Right cardiac atrium (tissue), 5 donors: ENCODE measurements at regions not wholly inside any gene's neighbourhood (a gene's known extent, or its start where the extent isn't known, plus 50 kb on each side); places are given as distances from the start of the nearest gene placed in this dataset.

Experiments
- ATAC-seq, 2 donors: fragments of 200-7000 bp; cut with Tn5 transposase; one replicate each; pipeline versions ENCODE4 v1.8.0 to v1.9.1; 2020; ENCODE audit warnings: moderate library complexity in 2 of 2, mild to moderate bottlenecking in 1 of 2
- DNase-seq, 3 donors: peaks; one replicate each; pipeline ENCODE4 v3.0.0-alpha.2; 2020
- H3K27ac ChIP-seq: one replicate; pipeline ENCODE4 v1.5.1; 2013; ENCODE audit warnings: mild to moderate bottlenecking, low read length, control low read depth, moderate library complexity
- H3K27me3 ChIP-seq: one replicate; pipeline ENCODE4 v1.6.1; 2013; ENCODE audit not compliant: control insufficient read depth, insufficient read depth
- H3K4me1 ChIP-seq: one replicate; pipeline ENCODE4 v1.6.1; 2013; ENCODE audit warnings: low read length; ENCODE audit not compliant: control insufficient read depth, insufficient read depth
- H3K4me3 ChIP-seq: one replicate; pipeline ENCODE4 v1.5.1; 2013; ENCODE audit warnings: low read length, control low read depth
- H3K9me3 ChIP-seq: one replicate; pipeline ENCODE4 v1.6.1; 2013; ENCODE audit warnings: low read length; ENCODE audit not compliant: control insufficient read depth
- WGBS: extraction: QIAGEN DNeasy Blood & Tissue Kit; methylation state at CpG from one replicate; pipeline ENCODE4 v1.1.7; 2013; 5-methylcytosine and 5-hydroxymethylcytosine counted together
- intact Hi-C, 4 donors: fragments of 100-400 bp; cut with DNase I; formaldehyde crosslinking; loops; one replicate each; pipeline versions ENCODE4 v1.11.0 to v1.14.0; 2022 to 2023
- donor health status: healthy with polysubstance abuse.
- donor health status: DM: no; HTN: yes; CAD: no.
- donor health status: DM: no; HTN: no; CAD: no.
- donor health status: DM: no; HTN: yes; CAD: no; lungs with severe emphysema.
- donor health status: DM: yes; HTN: yes; CAD: no.

GRCh38 chr10:57785546-57785945 lies 482.1 kb downstream of the IPMK start:
- ATAC-seq (no peak), DNase-seq (no peak)
- no peaks in the 10 kb centered on the region for H3K27me3 ChIP-seq
- intact Hi-C loops: no loop called here
- H3K4me3 ChIP-seq: no peak overlapping the region
- no peak overlapping the region for H3K27ac ChIP-seq
- H3K9me3 ChIP-seq: no peaks in the 10 kb centered on the region
- WGBS: 78% methylated on average over 2 of the region's 2 CpGs
- no peaks in the 10 kb centered on the region for H3K4me1 ChIP-seq

GRCh38 chr10:57785068-57785467 lies 482.6 kb downstream of the IPMK start:
- no peak for DNase-seq
- Histone ChIP-seq H3K4me3 (no peak overlapping the region), H3K27me3 (no peaks in the 10 kb centered on the region), H3K4me1 (no peaks in the 10 kb centered on the region), H3K9me3 (no peaks in the 10 kb centered on the region), H3K27ac (no peak overlapping the region)
- intact Hi-C loops: no loop called here
- no peak for ATAC-seq
- 87% methylated on average over 3 of the region's 3 CpGs for WGBS

GRCh38 chr10:57776688-57777432 lies 490.8 kb downstream of the IPMK start:
- no peaks in the 10 kb centered on the region for H3K27me3 ChIP-seq
- no peaks in the 10 kb centered on the region for H3K4me1 ChIP-seq
- intact Hi-C loops: no loop called here
- ATAC-seq (no peak), DNase-seq (no peak)
- H3K27ac ChIP-seq: no peak overlapping the region
- no peak overlapping the region for H3K4me3 ChIP-seq
- WGBS: 61% methylated on average over 5 of the region's 5 CpGs
- no peaks in the 10 kb centered on the region for H3K9me3 ChIP-seq

- intact Hi-C loops: no loop called here
- Histone ChIP-seq H3K9me3 (no peaks in the 10 kb centered on the region), H3K27me3 (no peaks in the 10 kb centered on the region), H3K4me3 (no peak overlapping the region), H3K27ac (no peak overlapping the region), H3K4me1 (no peaks in the 10 kb centered on the region)
- ATAC-seq (no peak), DNase-seq (no peak)
- 78% methylated on average over 2 of the region's 2 CpGs for WGBS
Measured at GRCh38 chr10:57775250-57775649, 492.4 kb downstream of the IPMK start.

GRCh38 chr10:57769298-57769697 lies 498.4 kb downstream of the IPMK start:
- no peak for ATAC-seq
- WGBS: 75% methylated on average over 1 of the region's 1 CpG
- H3K27ac ChIP-seq: no peak overlapping the region

GRCh38 chr10:57759777-57760176 lies 507.9 kb downstream of the IPMK start:
- Histone ChIP-seq H3K27ac (no peak overlapping the region), H3K9me3 (no peaks in the 10 kb centered on the region), H3K4me1 (no peaks in the 10 kb centered on the region), H3K4me3 (no peak overlapping the region), H3K27me3 (no peaks in the 10 kb centered on the region)
- ATAC-seq: no peak
- WGBS: 80% methylated on average over 6 of the region's 6 CpGs
- DNase-seq: no peak
- intact Hi-C loops: no loop called here

More at GRCh38 chr10:57769298-57769697, 498.4 kb downstream of the IPMK start:
- intact Hi-C loops: no loop called here
- Histone ChIP-seq H3K27me3 (no peaks in the 10 kb centered on the region), H3K4me3 (no peak overlapping the region), H3K9me3 (no peaks in the 10 kb centered on the region), H3K4me1 (no peaks in the 10 kb centered on the region)
- no peak for DNase-seq

GRCh38 chr10:57754803-57755202 lies 512.9 kb downstream of the IPMK start:
- H3K4me3 ChIP-seq: no peak overlapping the region
- ATAC-seq: no peak

GRCh38 chr10:57743711-57744110 lies 524.0 kb downstream of the IPMK start:
- WGBS: 69% methylated on average over 1 of the region's 1 CpG
- no peak overlapping the region for H3K27ac ChIP-seq
- no peak for DNase-seq
- no peak overlapping the region for H3K4me3 ChIP-seq
- intact Hi-C loops: no loop called here
- no peaks in the 10 kb centered on the region for H3K27me3 ChIP-seq
- no peaks in the 10 kb centered on the region for H3K9me3 ChIP-seq
- H3K4me1 ChIP-seq: no peaks in the 10 kb centered on the region
- ATAC-seq: no peak

More at GRCh38 chr10:57754803-57755202, 512.9 kb downstream of the IPMK start:
- Histone ChIP-seq H3K27ac (no peak overlapping the region), H3K4me1 (no peaks in the 10 kb centered on the region), H3K9me3 (no peaks in the 10 kb centered on the region), H3K27me3 (no peaks in the 10 kb centered on the region)
- 76% methylated on average over 4 of the region's 4 CpGs for WGBS
- intact Hi-C loops: no loop called here
- no peak for DNase-seq

- whole genome bisulfite sequencing: 86% methylated on average over 3 of the region's 3 CpGs
- Histone ChIP-seq H3K9me3 (no peaks in the 10 kb centered on the region), H3K4me3 (no peak overlapping the region), H3K4me1 (no peaks in the 10 kb centered on the region), H3K27me3 (no peaks in the 10 kb centered on the region), H3K27ac (no peak overlapping the region)
- intact Hi-C loops: no loop called here
- DNase-seq (no peak), ATAC-seq (no peak)
Measured at GRCh38 chr10:57741751-57742150, 525.9 kb downstream of the IPMK start.

- Histone ChIP-seq H3K27me3 (no peaks in the 10 kb centered on the region), H3K4me3 (no peak overlapping the region), H3K9me3 (no peaks in the 10 kb centered on the region), H3K27ac (no peak overlapping the region), H3K4me1 (no peaks in the 10 kb centered on the region)
- intact Hi-C loops: no loop called here
- 65% methylated on average over 1 of the region's 1 CpG for WGBS
- ATAC-seq: no peak
- DNase-seq: no peak
Measured at GRCh38 chr10:57723305-57723704, 544.4 kb downstream of the IPMK start.

GRCh38 chr10:57716884-57717283 lies 550.8 kb downstream of the IPMK start:
- Histone ChIP-seq H3K4me1 (no peaks in the 10 kb centered on the region), H3K27ac (no peak overlapping the region), H3K27me3 (no peaks in the 10 kb centered on the region), H3K4me3 (no peak overlapping the region), H3K9me3 (no peaks in the 10 kb centered on the region)
- WGBS: 66% methylated on average over 2 of the region's 2 CpGs
- ATAC-seq (no peak), DNase-seq (no peak)
- intact Hi-C loops: loop anchor here in 1 of 4 donors (10.0 kb wide), 1 partner anchor 348 kb away; no protein-coding TSS in a partner anchor

GRCh38 chr10:57715233-57715632 lies 552.5 kb downstream of the IPMK start:
- no peak for ATAC-seq
- Histone ChIP-seq H3K27ac (no peak overlapping the region), H3K9me3 (no peaks in the 10 kb centered on the region), H3K27me3 (no peaks in the 10 kb centered on the region), H3K4me3 (no peak overlapping the region), H3K4me1 (no peaks in the 10 kb centered on the region)
- 39% methylated on average over 2 of the region's 2 CpGs for WGBS
- intact Hi-C loops: loop anchor here in 1 of 4 donors (10.0 kb wide), 1 partner anchor 350 kb away; no protein-coding TSS in a partner anchor
- no peak for DNase-seq
